MM.1S (cell line): ENCODE measurements at regions not wholly inside any gene's neighbourhood (a gene's known extent, or its start where the extent isn't known, plus 50 kb on each side); places are given as distances from the start of the nearest gene placed in this dataset.

Source experiments
- DNase-seq: peaks from one replicate; pipeline ENCODE4 v3.0.0-alpha.2; 2015
- H2AFZ ChIP-seq: fragments of 300-600 bp; sonication (generic); 2 replicates; pipeline ENCODE4 v1.6.0; 2016; ENCODE audit warnings: antibody characterized with exemption, low read length
- H3F3A ChIP-seq: fragments of 300-600 bp; sonication (generic); 2 replicates; pipeline ENCODE4 v1.6.1; 2016; ENCODE audit warnings: mild to moderate bottlenecking, antibody characterized with exemption, low read length, moderate library complexity, mixed read lengths; ENCODE audit not compliant: insufficient read depth
- H3K27ac ChIP-seq: fragments of 300-600 bp; sonication (generic); 2 replicates; pipeline ENCODE4 v1.5.1; 2016; ENCODE audit warnings: mild to moderate bottlenecking, low read length
- H3K27me3 ChIP-seq: fragments of 300-600 bp; sonication (generic); replicated peaks from 2 replicates; pipeline ENCODE4 v1.6.0; 2016; ENCODE audit warnings: low read length; ENCODE audit not compliant: insufficient read depth
- H3K36me3 ChIP-seq: fragments of 300-600 bp; sonication (generic); replicated peaks from 2 replicates; pipeline ENCODE4 v1.6.1; 2016; ENCODE audit warnings: mild to moderate bottlenecking, low read length, mixed read lengths; ENCODE audit not compliant: insufficient read depth
- H3K4me1 ChIP-seq: fragments of 300-600 bp; sonication (generic); 2 replicates; pipeline ENCODE4 v1.6.1; 2016; ENCODE audit warnings: low read length, mixed read lengths
- H3K4me2 ChIP-seq: fragments of 300-600 bp; sonication (generic); 2 replicates; pipeline ENCODE4 v1.6.0; 2016; ENCODE audit warnings: low read depth, low read length
- H3K4me3 ChIP-seq: fragments of 300-600 bp; sonication (generic); 2 replicates; pipeline ENCODE4 v1.5.1; 2016; ENCODE audit warnings: low read length, mixed read lengths
- H3K79me2 ChIP-seq: fragments of 300-600 bp; sonication (generic); 2 replicates; pipeline ENCODE4 v1.6.1; 2016; ENCODE audit warnings: mixed run types, low read length, mixed read lengths
- H3K9ac ChIP-seq: fragments of 300-600 bp; sonication (generic); 2 replicates; pipeline ENCODE4 v1.6.1; 2016; ENCODE audit warnings: low read length, mixed read lengths
- H3K9me2 ChIP-seq: fragments of 300-600 bp; sonication (generic); replicated peaks from 2 replicates; pipeline ENCODE4 v1.6.1; 2016; ENCODE audit warnings: mild to moderate bottlenecking, low read length, mixed read lengths; ENCODE audit not compliant: insufficient read depth
- H3K9me3 ChIP-seq: fragments of 300-600 bp; sonication (generic); replicated peaks from 2 replicates; pipeline ENCODE4 v1.6.1; 2016; ENCODE audit warnings: mild to moderate bottlenecking, low read length, mixed read lengths; ENCODE audit not compliant: insufficient read depth
- H4K20me1 ChIP-seq: fragments of 300-600 bp; sonication (generic); 2 replicates; pipeline ENCODE4 v1.6.1; 2016; ENCODE audit warnings: mild to moderate bottlenecking, low read length, moderate library complexity, mixed read lengths; ENCODE audit not compliant: insufficient read depth
- CTCF ChIP-seq: fragments of 300-600 bp; sonication (generic); IDR thresholded peaks from 2 replicates; pipeline ENCODE4 v1.5.1; 2016; ENCODE audit warnings: antibody characterized with exemption, low read length, mixed read lengths
- EZH2 ChIP-seq: fragments of 300-600 bp; sonication (generic); optimal IDR thresholded peaks from 2 replicates; pipeline ENCODE3; 2017; ENCODE audit warnings: low read depth, mild to moderate bottlenecking, antibody characterized with exemption, low read length, mixed read lengths
- EZH2phosphoT487 ChIP-seq: fragments of 300-600 bp; sonication (generic); IDR thresholded peaks from 2 replicates; pipeline ENCODE4 v1.6.1; 2018; ENCODE audit warnings: antibody characterized with exemption, low read length

GRCh38 chr2:181188605-181189004, 208.2 kb downstream of the UBE2E3 start:
- Histone ChIP-seq H3K79me2 (no peaks in the 10 kb centered on the region), H3K36me3 (no peaks in the 10 kb centered on the region), H3K4me1 (peaks cover 12% of the 10 kb centered on the region; the same call in 1 of the 2 replicates), H3K9ac (no peak overlapping the region), H4K20me1 (no peaks in the 10 kb centered on the region), H3K27me3 (no peaks in the 10 kb centered on the region), H3K9me2 (no peaks in the 10 kb centered on the region), H3F3A (no peaks in the 10 kb centered on the region), H3K4me3 (no peak overlapping the region), H3K9me3 (no peaks in the 10 kb centered on the region), H3K27ac (no peak overlapping the region), H3K4me2 (no peak overlapping the region), H2AFZ (no peak overlapping the region)
- TF ChIP-seq EZH2 (no peak), EZH2phosphoT487 (no peak), CTCF (no peak)
- no peak for DNase-seq

GRCh38 chr2:181189951-181190350, 209.5 kb downstream of the UBE2E3 start:
- DNase-seq = no peak

GRCh38 chr2:181190711-181191110, 210.3 kb downstream of the UBE2E3 start:
- Histone ChIP-seq H3K4me2 (no peak overlapping the region), H3K9me3 (no peaks in the 10 kb centered on the region), H3K4me1 (no peaks in the 10 kb centered on the region), H3K36me3 (no peaks in the 10 kb centered on the region), H3F3A (no peaks in the 10 kb centered on the region), H3K9ac (no peak overlapping the region), H3K4me3 (no peak overlapping the region), H3K27me3 (no peaks in the 10 kb centered on the region), H2AFZ (no peak overlapping the region), H3K27ac (no peak overlapping the region), H4K20me1 (no peaks in the 10 kb centered on the region), H3K79me2 (no peaks in the 10 kb centered on the region), H3K9me2 (no peaks in the 10 kb centered on the region)
- no peak for TF ChIP-seq EZH2phosphoT487
- TF ChIP-seq CTCF = no peak
- no peak for TF ChIP-seq EZH2
- no peak for DNase-seq

More at GRCh38 chr2:181189951-181190350, 209.5 kb downstream of the UBE2E3 start:
- H3K9me2 ChIP-seq = no peaks in the 10 kb centered on the region
- no peaks in the 10 kb centered on the region for H3F3A ChIP-seq
- no peak overlapping the region for H3K27ac ChIP-seq
- no peak overlapping the region for H2AFZ ChIP-seq
- no peaks in the 10 kb centered on the region for H3K27me3 ChIP-seq
- H3K4me3 ChIP-seq = no peak overlapping the region
- H3K4me1 ChIP-seq = no peaks in the 10 kb centered on the region
- no peak overlapping the region for H3K9ac ChIP-seq
- TF ChIP-seq CTCF = no peak
- no peak for TF ChIP-seq EZH2phosphoT487
- TF ChIP-seq EZH2 = no peak
- H3K9me3 ChIP-seq = no peaks in the 10 kb centered on the region
- H3K4me2 ChIP-seq = no peak overlapping the region
- H3K79me2 ChIP-seq = no peaks in the 10 kb centered on the region
- no peaks in the 10 kb centered on the region for H3K36me3 ChIP-seq
- H4K20me1 ChIP-seq = no peaks in the 10 kb centered on the region
